ENCODE measurements at regions not wholly inside any gene's neighbourhood (a gene's known extent, or its start where the extent isn't known, plus 50 kb on each side); places are given as distances from the start of the nearest gene placed in this dataset.

- TF ChIP-seq POLR2A (IDR thresholded peaks at IDR 0.05; ENCODE audit: low read depth, low read length) (no peak), TAF1 (IDR thresholded peaks at IDR 0.05; ENCODE audit: low read depth, low read length) (no peak), PAX5 (IDR thresholded peaks at IDR 0.05; ENCODE audit: insufficient read depth, low read length, severe bottlenecking) (no peak), POLR2AphosphoS5 (IDR thresholded peaks at IDR 0.05; ENCODE audit: low read depth, low read length) (no peak)
Observed at GRCh38 chr21:14766241-14766640, 220.1 kb upstream of the SAMSN1 start.

All from GM12891 (cell line).